Epidermal melanocyte (primary cell): ENCODE measurements at regions not wholly inside any gene's neighbourhood (a gene's known extent, or its start where the extent isn't known, plus 50 kb on each side); places are given as distances from the start of the nearest gene placed in this dataset.
"Not testable (repeated sequence)": the region's sequence is repeated elsewhere in the genome, so short reads cannot be mapped to it uniquely, and the experiment has no call there.

Source experiments
- DNase-seq: peaks from one replicate; pipeline ENCODE4 v3.0.0; 2011; ENCODE audit warnings: low spot score; ENCODE audit not compliant: insufficient read length

- DNase-seq: no peak
Measured at GRCh38 chr1:238653693-238654321, 732.6 kb upstream of the CHRM3 start.

GRCh38 chr1:238652346-238652968 is 733.9 kb upstream of the CHRM3 start:
- DNase-seq: no peak

DNA sequence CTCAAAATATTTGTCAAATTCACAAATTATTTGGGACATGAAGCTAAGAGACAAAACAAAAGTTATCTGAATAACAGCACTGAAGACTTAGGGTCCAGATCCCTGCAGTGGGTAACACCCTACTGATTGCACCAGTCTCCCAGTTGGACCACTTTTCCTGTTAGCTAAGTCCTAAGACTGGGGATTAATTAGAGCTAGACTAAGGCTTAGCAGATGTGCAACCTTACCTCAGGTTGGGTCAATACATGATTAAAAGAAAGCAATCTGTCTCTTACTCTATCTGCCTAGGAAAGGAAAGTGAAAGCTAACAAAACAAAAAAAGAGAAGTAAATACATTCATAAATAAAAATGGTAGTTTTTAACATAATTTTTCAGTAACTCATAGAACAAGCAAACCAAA is 737.2 kb upstream of the CHRM3 start:
- DNase-seq: no peak

- DNase-seq: no peak
Measured at GRCh38 chr1:238648751-238649150, 737.6 kb upstream of the CHRM3 start.

- DNase-seq: no peak
Measured at GRCh38 chr1:238648296-238648695, 738.1 kb upstream of the CHRM3 start.

GRCh38 chr1:238647877-238648276 is 738.5 kb upstream of the CHRM3 start:
- DNase-seq: peak; percentile 18

- no peak for DNase-seq
Measured at GRCh38 chr1:238642231-238642630, 744.1 kb upstream of the CHRM3 start.

DNA sequence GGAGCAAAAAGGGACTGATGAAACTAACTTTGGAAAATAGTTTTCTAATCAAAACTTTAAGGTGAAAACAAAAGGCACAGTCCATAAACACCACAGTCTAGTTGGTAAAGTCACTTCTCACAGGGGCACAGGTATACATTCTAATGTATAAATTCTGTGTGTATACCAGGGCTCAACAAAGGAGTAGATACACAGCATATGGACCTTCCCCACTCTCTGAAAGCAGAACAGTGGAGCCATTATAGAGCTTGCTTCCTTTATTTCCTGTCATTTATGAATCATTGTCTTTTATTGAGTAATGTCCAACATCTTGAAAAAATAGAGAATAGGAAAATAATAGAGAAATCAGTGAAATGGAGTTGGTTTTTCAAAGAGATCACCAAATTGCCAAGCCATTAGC is 746.5 kb upstream of the CHRM3 start:
- DNase-seq: no peak

- no peak for DNase-seq
Measured at GRCh38 chr1:238628110-238628509, 737.4 kb upstream of the ZP4 start.

DNA sequence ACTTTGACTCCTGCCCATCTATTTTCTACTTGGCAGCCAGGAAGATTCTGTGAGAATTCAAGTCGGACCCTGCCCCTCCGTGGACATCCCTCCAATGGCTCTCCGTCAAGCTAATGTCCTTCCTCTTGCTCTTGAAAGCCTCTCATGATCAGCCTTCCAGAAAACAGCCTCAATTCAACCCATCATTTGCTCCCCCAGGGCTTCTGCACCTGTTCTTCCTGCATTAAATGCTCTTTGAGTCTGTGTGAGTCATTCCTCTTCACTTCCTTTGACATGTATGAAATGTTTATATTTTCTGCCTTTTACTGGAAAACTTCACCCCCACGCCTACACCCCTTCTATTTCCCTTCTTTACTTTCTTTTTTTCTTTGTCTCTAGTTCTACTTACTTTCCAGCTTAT is 734.1 kb upstream of the ZP4 start:
- no peak for DNase-seq

DNA sequence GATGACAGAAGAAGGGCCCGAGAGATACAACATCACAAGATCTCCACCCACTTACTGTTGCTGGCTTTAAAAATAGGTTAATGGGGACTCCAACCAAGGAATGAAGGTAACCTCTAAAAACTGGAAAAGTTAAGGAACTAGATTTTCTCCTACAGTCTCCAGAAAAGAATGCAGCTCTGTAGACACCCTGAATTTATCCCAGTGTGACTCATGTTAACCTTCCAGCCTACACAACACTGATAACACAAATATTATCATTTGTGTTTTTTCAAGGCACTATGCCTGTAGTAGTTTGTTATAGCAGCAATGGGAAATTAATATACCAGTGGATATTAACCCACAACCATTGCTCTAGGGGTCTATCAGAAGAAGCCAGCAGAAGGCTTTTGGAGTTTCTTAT is 730.7 kb upstream of the ZP4 start:
- DNase-seq: no peak

GRCh38 chr1:238619652-238620051 is 728.9 kb upstream of the ZP4 start:
- no peak for DNase-seq

GRCh38 chr1:238611406-238611805 is 720.7 kb upstream of the ZP4 start:
- no peak for DNase-seq

DNA sequence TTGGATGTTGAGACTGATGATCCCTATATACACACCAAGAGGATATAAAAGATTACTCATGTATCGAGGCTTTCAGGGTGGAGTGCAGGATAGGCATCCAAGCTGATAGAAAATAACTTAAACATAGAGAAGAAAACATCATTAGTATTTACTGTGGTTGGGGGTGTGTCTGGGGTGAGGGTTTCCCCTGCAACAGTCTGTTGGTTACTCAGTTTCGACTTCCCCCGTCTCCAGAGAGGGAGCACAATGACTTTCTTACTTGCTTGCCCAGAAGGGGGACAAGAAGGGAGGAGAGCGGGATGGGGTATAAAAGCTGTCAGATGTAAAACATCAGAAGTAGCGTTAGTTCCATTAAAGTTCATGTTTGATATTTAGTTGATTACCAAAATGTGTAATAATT is 717.4 kb upstream of the ZP4 start:
- DNase-seq: no peak

GRCh38 chr1:238606896-238607295 is 716.2 kb upstream of the ZP4 start:
- no peak for DNase-seq

DNA sequence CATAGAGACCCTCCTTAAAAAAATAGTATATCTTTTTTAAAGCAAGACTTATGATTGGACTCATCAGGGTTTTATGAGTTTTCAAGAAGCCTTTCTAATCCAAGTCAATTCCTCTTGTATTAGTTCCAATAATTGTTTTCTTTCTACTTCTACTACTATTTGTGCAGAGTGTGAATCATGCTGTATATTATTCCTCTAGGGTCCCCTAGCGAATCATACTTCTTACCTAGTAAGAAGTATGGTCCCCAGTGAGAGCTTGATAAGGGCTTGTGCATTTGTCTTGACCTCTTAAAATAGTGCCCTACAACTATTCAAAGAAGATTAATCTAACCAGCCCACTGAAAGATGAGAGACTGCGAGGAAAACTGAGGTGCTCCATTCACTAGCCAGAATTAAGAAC is 715.7 kb upstream of the ZP4 start:
- DNase-seq: no peak

DNA sequence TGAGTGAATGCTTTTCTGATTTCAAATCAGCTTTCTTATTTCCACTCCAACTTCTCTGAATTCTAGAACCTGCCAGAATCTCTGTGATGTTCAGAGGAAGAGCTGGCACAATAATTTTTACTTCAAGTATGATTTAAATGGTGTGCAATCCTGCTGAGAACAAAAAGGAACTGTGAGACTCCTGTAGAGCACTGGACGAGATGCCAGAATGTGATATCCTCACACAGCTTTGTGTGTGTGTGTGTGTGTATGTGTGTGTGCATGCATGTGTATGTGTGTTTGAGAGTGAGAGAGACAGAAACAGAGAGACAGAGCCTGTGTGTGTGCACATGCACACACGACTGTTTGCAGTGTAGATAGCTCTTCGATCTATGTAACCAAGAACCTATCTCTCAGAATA is 713.6 kb upstream of the ZP4 start:
- DNase-seq: no peak

DNA sequence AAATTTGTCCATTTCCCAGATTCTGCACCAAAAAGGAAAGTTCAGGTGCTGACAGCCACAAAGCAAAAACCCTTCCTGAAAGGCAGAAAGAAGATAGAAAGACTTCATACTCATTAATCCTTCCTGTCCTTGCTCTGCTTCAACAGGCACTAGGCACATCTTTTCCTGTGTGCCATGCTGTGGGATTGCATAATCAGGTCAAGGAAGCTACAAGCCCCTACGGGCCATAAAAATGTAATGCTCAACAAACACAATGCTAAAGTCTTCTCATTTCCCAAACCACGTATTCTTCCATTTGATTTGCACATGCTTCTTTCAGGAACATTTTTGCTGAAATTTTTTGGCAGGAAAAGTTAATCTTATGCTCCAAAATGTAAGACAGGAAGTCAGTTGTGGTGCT is 710.9 kb upstream of the ZP4 start:
- DNase-seq: not testable (repeated sequence)

GRCh38 chr1:238596703-238597102 is 706.0 kb upstream of the ZP4 start:
- DNase-seq: no peak

DNA sequence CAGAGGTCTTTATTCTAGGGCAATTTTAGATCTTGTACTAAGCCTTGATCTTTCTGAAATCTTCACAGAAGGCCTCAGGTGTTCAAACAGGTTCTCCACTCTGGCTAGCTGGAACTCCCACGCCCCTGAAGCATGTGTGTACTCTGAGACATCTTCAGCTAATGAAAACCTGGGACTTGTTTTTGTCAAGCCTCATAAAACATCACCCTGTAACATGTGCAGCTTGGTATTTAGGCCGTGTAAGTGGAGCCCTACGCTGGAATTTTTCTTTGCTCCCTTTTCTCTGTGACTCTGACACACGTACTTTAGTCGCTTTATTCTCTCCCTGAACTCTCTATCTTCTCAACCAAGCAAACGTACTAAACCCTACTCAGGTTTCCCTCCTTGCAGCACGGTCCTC is 701.9 kb upstream of the ZP4 start:
- DNase-seq: no peak

DNA sequence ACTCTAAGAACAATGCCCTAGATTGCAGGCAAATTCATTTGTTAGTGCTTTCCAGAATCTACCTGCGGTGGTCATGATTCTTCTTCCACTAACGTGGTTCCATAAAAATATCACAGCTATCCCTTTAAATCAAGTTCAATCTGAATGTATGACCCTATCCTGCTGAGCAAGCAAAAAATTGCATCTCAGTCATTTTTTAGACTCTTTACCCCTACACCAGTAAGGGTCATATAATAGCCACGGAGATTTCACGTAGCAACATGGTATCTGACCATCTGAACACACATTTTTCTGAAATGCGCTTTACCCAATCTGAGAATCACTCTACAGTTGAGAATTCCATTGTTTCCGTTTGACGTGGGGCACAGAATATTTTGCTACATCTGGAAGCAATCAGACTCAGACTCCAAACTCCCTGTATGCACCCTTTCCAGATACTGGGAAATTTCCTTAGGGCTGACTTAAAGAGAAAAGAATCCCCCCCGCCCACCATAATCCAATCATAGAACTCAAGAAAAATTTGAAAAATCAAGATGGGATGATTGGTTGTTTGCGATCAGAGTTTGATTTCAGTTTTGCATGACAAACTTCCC is 699.2 kb upstream of the ZP4 start:
- DNase-seq: no peak

DNA sequence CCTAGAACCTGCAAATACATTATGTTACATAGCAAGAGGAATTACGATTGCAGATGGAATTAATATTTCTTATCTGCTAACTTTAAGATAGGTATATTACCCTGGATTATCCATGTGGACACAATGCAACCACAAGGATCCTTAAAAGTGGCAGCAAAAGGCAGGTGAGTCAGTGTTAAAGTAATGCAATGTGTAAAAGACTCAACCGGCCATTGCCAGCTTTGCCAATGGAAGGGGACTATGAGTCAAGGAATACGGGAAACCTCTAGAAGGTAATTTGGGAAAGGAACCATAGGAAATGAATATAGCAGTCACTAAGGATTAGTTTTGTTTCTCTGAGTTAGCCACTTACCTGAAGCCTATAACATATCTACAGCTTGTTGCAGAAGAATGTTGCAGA is 692.1 kb upstream of the ZP4 start:
- no peak for DNase-seq

- no peak for DNase-seq
Measured at GRCh38 chr1:238581332-238581731, 690.6 kb upstream of the ZP4 start.
